ENCODE measurements at regions not wholly inside any gene's neighbourhood (a gene's known extent, or its start where the extent isn't known, plus 50 kb on each side); places are given as distances from the start of the nearest gene placed in this dataset.

- TF ChIP-seq EP300 (IDR thresholded peaks at IDR 0.05; ENCODE audit: borderline replicate concordance in 1 of 2, low read depth in 1 of 2, low read length in 1 of 2) (no peak), TAF1 (IDR thresholded peaks at IDR 0.05; ENCODE audit: borderline replicate concordance, low read depth, low read length) (no peak), SIN3A (IDR thresholded peaks at IDR 0.05; ENCODE audit: borderline replicate concordance, low read depth, low read length) (no peak), POLR2AphosphoS5 (IDR thresholded peaks at IDR 0.05; ENCODE audit: low read depth, low read length) (no peak), RFX5 (IDR thresholded peaks at IDR 0.05; ENCODE audit: low read length) (no peak), USF1 (IDR thresholded peaks at IDR 0.05; ENCODE audit: borderline replicate concordance, low read depth) (no peak)
- TF ChIP-seq, protein P1, sequence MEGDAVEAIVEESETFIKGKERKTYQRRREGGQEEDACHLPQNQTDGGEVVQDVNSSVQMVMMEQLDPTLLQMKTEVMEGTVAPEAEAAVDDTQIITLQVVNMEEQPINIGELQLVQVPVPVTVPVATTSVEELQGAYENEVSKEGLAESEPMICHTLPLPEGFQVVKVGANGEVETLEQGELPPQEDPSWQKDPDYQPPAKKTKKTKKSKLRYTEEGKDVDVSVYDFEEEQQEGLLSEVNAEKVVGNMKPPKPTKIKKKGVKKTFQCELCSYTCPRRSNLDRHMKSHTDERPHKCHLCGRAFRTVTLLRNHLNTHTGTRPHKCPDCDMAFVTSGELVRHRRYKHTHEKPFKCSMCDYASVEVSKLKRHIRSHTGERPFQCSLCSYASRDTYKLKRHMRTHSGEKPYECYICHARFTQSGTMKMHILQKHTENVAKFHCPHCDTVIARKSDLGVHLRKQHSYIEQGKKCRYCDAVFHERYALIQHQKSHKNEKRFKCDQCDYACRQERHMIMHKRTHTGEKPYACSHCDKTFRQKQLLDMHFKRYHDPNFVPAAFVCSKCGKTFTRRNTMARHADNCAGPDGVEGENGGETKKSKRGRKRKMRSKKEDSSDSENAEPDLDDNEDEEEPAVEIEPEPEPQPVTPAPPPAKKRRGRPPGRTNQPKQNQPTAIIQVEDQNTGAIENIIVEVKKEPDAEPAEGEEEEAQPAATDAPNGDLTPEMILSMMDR (IDR thresholded peaks at IDR 0.05) = no peak
- TF ChIP-seq, protein P2, sequence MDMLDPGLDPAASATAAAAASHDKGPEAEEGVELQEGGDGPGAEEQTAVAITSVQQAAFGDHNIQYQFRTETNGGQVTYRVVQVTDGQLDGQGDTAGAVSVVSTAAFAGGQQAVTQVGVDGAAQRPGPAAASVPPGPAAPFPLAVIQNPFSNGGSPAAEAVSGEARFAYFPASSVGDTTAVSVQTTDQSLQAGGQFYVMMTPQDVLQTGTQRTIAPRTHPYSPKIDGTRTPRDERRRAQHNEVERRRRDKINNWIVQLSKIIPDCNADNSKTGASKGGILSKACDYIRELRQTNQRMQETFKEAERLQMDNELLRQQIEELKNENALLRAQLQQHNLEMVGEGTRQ (IDR thresholded peaks at IDR 0.05; ENCODE audit: borderline replicate concordance, low read depth, low read length) = no peak
Observed at GRCh38 chr5:135112008-135112725, 78.1 kb upstream of the PITX1 start.
